Thyroid gland (tissue), 4 donors: ENCODE measurements at regions not wholly inside any gene's neighbourhood (a gene's known extent, or its start where the extent isn't known, plus 50 kb on each side); places are given as distances from the start of the nearest gene placed in this dataset. TPM values are rescaled to one million over a fixed set of nuclear protein-coding genes. Genes with fewer than 3 reads are reported as not detected.
"Not testable (repeated sequence)": the region's sequence is repeated elsewhere in the genome, so short reads cannot be mapped to it uniquely, and the experiment has no call there.

Experiments used
- DNase-seq, 2 donors: peaks; one replicate each; pipeline ENCODE4 v3.0.0-alpha.2; 2019
- H3K27ac ChIP-seq, 3 donors: fragments of 200-600 bp; sonication (generic); 1 replicate in 2 of 3; 2 replicates in 1 of 3; pipeline ENCODE4 v1.5.1; 2016 to 2019; ENCODE audit warnings: mild to moderate bottlenecking in 1 of 3, moderate library complexity in 1 of 3
- H3K27me3 ChIP-seq: fragments of 200-600 bp; sonication (generic); one replicate; pipeline ENCODE4 v1.5.1; 2019
- H3K36me3 ChIP-seq, 2 donors: fragments of 200-600 bp; sonication (generic); one replicate each; pipeline ENCODE4 v1.5.1; 2016 to 2019
- H3K4me1 ChIP-seq, 2 donors: fragments of 200-600 bp; sonication (generic); one replicate each; pipeline ENCODE4 v1.5.1; 2017 to 2019
- H3K4me3 ChIP-seq, 3 donors: fragments of 200-600 bp; sonication (generic); replicated peaks in 1 of 3; 1 replicate in 2 of 3; 2 replicates in 1 of 3; pipeline ENCODE4 v1.5.1; 2016; ENCODE audit warnings: mild to moderate bottlenecking in 1 of 3
- H3K9me3 ChIP-seq: fragments of 200-600 bp; sonication (generic); one replicate; pipeline ENCODE4 v1.5.1; 2017
- CTCF ChIP-seq, 6 experiments: fragments of 200-600 bp in 3 of 6; fragments of 450-650 bp in 3 of 6; sonication (generic) in 3 of 6; IDR thresholded peaks; one replicate each; pipeline ENCODE4 v1.5.1; 2016 to 2019; ENCODE audit warnings: antibody characterized with exemption in 6 of 6, mild to moderate bottlenecking in 2 of 6, inconsistent platforms in 1 of 6, moderate library complexity in 1 of 6
- POLR2A ChIP-seq, 2 donors: fragments of 450-650 bp; IDR thresholded peaks; one replicate each; pipeline ENCODE4 v1.6.1; 2017; ENCODE audit warnings: antibody characterized with exemption in 2 of 2, mild to moderate bottlenecking in 2 of 2, moderate library complexity in 1 of 2
- WGBS, 2 donors: methylation state at CpG; one replicate each; pipeline ENCODE4 v1.1.5; 2017; 5-methylcytosine and 5-hydroxymethylcytosine counted together
- intact Hi-C: fragments of 100-400 bp; cut with DNase I; formaldehyde crosslinking; loops from one replicate; pipeline ENCODE4 v1.15.1; 2023
- small RNA-seq: library from RNA; depleted of rRNA; stranded (forward); fragments of <200 nt; gene quantifications from one replicate; pipeline ENCODE3, GENCODE V24; 2016

GRCh38 chr17:30580916-30581315, 103.7 kb downstream of the GOSR1 start:
- DNase-seq, result no peak
- Histone ChIP-seq H3K4me1 (no peaks in the 10 kb centered on the region), H3K4me3 (no peak overlapping the region), H3K27me3 (no peaks in the 10 kb centered on the region), H3K36me3 (no peaks in the 10 kb centered on the region), H3K9me3 (no peaks in the 10 kb centered on the region), H3K27ac (no peak overlapping the region)
- 92% methylated on average over 2 of the region's 2 CpGs for WGBS, 2 donors
- no peak for TF ChIP-seq POLR2A (IDR thresholded peaks at IDR 0.05)
- TF ChIP-seq CTCF (IDR thresholded peaks at IDR 0.05), result no peak
- intact Hi-C loops, result no loop called here

GRCh38 chr17:30579610-30580315, 102.6 kb downstream of the GOSR1 start:
- Histone ChIP-seq H3K27ac (no peak overlapping the region), H3K4me3 (no peak overlapping the region), H3K36me3 (no peaks in the 10 kb centered on the region), H3K9me3 (no peaks in the 10 kb centered on the region), H3K4me1 (no peaks in the 10 kb centered on the region), H3K27me3 (no peaks in the 10 kb centered on the region)
- TF ChIP-seq CTCF (IDR thresholded peaks at IDR 0.05), result no peak
- TF ChIP-seq POLR2A (IDR thresholded peaks at IDR 0.05), result no peak
- 81 to 83% methylated on average over 5 of the region's 5 CpGs for WGBS, 2 donors
- intact Hi-C loops, result no loop called here
- no peak for DNase-seq

GRCh38 chr17:30578015-30578717, 101.0 kb downstream of the GOSR1 start:
- H3K4me1 ChIP-seq, DNase-seq, H3K36me3 ChIP-seq, H3K27ac ChIP-seq, H3K4me3 ChIP-seq, intact Hi-C loops, H3K9me3 ChIP-seq, H3K27me3 ChIP-seq: not testable (repeated sequence)
- WGBS, 2 donors, result 84 to 87% methylated on average over 9 of the region's 9 CpGs

Small RNA genes lying in the stretch of these regions (small RNA-seq; reads per million reads assigned to genes)
- gene AC005562.1 (not detected), gene AC127024.7 (not detected), gene RN7SL316P (not detected)
